GM18511 (cell line): ENCODE measurements at regions not wholly inside any gene's neighbourhood (a gene's known extent, or its start where the extent isn't known, plus 50 kb on each side); places are given as distances from the start of the nearest gene placed in this dataset.

ENCODE experiments used
- ATAC-seq: cut with Tn5 transposase; IDR thresholded peaks from one replicate; pipeline ENCODE4 v1.9.1; 2021; ENCODE audit warnings: mild to moderate bottlenecking, moderate library complexity; ENCODE audit not compliant: unreplicated experiment

DNA sequence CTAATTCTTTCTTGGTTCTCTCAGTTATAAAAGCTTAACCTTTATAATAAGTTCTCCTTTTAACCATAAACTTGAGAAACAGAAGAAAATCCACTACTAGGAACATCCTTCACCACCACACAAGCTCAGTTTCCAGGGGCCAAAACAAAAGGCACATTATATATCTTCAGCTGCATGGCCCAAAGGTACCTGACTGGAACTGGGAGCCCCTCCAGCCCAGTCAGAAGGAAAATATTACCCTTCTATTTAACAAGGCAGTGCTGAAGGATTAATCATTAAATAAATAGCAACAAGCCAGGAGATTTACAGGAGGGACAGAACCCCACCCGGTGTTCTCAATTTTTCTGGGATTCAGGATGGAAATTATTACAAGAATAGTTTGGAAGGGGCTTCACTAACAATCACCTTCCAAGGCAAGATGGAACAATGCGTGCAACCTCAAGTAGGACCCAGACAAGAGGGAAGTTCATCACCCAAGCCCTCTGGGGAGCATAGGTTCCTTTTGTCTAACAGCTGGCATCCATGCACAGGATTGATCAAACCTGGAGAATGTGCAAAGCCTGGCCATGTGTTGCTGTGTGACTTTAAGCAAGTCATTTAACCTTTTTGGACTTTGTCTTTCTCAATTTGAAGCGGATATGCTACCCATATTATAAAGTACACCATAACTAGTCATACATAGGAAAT is 159.6 kb upstream of the SETBP1 start:
- no peak for ATAC-seq

GRCh38 chr18:44521668-44522022 is 159.0 kb upstream of the SETBP1 start:
- no peak for ATAC-seq

DNA sequence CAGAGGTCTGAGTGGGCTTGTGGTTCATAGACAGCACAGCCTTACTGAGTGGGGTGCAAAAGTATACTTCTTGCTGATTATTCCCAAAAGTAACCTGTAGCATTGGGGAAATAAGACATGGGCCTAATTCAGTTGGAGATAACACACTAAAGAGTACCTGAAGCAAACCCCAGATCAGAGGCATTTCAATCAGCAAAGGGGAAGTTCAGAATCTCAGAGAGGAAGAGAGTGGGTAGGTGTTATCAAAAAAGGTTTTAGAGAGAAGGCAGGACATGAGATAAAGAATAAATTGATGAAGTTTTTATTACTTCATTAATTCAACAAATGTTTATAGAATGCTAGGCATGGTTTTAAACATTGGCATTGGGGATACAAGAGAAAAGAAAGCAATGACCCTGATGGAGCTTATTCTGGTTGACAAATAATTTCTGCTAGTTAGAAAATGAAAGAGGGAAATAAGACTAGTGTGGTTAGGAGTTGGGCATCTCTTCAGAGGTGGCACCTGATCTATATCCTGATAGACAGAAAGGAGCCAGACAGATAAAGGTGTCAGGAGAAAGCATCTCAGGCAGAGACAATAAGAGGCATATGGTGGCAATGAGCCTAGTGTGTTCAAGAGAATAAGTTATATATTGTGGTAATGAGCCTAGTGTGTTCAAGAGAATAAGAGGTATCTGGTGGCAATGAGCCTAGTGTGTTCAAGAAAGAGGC is 153.8 kb upstream of the SETBP1 start:
- ATAC-seq = peak; percentile 56

DNA sequence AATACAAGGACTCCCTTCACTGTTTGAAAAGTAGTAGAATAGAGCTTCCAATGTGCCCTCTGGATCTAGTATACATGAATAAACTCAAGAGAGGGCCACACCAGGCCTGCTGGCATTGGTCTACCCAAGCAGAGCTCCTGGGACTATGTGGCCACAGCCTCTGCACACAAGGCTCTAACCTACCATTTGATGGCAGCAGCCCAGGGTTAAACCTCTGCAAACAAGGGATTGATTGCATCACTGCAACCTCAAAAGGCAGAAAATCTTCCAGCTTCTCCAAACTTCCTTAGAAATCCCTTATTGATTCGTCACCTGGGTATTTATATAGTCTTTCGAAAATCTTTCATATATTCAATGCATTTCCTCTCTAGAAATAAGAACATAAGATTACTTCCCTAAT is 147.6 kb upstream of the SETBP1 start:
- ATAC-seq = no peak

DNA sequence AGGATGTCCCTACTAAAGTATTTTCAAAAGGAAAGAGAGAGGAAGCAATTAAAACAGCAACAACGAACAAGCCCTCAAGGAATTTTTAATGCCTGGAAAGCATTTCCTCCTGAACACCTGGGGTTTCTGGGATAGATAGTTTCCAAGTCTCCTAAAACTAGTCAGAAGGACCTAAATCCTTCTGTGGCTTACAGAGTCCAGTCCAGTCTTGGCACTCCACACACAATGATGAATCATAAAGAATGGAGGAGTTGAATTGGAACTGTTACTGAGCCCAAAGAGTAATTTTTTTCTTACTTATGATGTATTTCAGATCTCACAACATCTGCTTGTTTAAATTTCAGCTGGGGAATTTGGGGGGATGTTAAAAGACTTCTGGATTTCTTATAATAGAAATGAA is 144.6 kb upstream of the SETBP1 start:
- no peak for ATAC-seq

GRCh38 chr18:44536619-44537018 is 144.1 kb upstream of the SETBP1 start:
- no peak for ATAC-seq

- no peak for ATAC-seq
Observed at GRCh38 chr18:44537526-44537925, 143.2 kb upstream of the SETBP1 start.

GRCh38 chr18:44539926-44540325 is 140.8 kb upstream of the SETBP1 start:
- ATAC-seq = no peak

GRCh38 chr18:44541159-44541558 is 139.5 kb upstream of the SETBP1 start:
- ATAC-seq = no peak

DNA sequence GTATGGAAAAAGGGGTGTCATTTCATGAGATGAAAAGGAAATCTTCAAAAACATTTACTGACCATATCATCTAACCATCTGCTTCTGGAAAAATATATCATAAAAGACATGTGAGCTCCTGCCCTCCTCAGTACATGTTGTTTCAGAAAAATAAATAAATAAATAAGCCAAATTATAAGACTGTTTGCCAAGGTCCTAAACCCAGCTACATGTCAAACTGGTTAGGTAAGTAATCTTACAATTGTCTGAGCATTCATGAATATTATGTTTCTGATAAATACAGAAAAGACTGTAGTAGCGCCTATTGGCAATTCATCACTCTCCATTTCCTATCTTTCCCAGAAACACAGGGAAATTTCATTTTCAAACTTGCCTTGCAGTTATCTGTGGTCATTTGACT is 138.9 kb upstream of the SETBP1 start:
- no peak for ATAC-seq

DNA sequence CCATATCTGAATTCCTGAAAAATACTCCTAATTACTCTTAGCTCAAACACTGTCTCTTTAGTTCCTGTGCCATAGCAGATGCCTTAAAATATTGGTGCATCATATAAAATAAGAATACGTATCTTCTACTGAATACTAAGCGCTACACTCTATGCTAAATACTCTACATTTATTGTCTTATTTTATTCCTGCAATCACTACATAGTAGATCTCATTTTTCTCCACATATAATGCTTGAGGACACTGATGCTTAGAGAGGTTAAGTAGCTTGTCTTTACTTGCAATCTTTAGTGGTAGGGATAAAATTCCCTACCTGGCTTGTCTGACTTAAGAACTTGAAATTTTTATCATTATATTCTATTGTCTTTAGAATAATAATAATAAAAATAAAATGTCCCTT is 137.3 kb upstream of the SETBP1 start:
- ATAC-seq = no peak

GRCh38 chr18:44545359-44545985 is 135.2 kb upstream of the SETBP1 start:
- no peak for ATAC-seq

DNA sequence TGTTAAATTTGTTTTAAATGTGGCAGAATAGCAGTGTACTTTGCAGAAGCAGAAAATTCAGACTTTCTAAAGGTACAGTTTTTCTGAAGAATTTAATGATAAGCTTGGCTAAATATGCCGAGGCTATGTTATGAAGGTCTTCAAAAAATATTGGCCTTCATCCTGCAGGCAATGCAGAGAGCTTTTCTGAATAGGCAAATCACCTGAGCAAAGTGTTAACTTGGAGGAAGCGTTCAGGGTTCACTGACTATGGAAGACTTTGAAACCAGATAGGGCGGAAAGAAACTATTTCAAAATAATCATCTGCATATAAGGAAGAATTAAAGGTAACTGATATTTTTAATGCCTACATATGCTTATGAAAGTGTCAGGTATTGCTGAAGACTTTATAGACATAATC is 133.7 kb upstream of the SETBP1 start:
- ATAC-seq = no peak

GRCh38 chr18:44548291-44549221 is 132.1 kb upstream of the SETBP1 start:
- ATAC-seq = no peak

DNA sequence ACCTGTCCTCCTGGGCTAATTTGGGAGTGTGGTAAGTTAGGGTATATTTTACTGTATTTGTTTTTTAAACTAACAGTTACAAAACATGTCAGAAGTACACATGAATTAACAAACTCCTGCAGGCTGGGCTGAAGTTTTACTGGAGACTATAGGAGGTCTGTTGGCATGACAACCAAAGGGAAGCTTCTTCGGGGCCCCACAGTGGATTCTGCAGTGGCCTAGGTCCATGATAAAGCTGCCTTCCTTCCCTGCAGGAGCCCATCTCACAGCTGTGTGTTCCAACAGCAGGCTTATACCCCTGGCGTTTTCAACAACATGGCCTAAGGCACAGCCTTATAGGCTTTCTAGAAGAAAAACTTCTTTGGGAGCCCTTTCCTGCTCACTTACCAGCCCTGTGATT is 128.0 kb upstream of the SETBP1 start:
- no peak for ATAC-seq

GRCh38 chr18:44556296-44556695 is 124.4 kb upstream of the SETBP1 start:
- no peak for ATAC-seq

DNA sequence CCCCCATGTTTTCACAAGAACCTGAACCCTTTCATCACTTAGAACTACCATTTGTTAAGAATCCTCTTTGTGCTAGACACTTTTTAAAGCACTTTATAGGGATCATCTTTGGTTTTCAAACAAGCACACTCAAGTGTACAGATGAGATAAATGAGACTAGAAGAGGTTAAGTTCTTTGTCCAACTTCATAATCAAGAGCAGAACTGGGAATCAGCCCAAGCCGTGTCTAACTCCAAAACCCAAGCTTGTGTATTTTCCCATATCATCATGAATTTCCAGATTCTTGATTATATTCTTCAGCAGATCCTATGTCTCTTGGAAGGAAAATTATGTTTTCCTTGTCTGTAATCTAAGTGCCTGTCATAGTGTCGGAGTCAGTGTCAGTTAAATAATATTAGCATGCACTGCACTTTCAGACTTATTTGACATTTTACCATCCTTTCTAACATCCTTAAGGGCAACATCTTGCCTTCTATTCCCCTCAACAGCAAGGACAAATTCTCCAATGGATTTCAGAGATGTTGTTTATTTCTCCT is 123.0 kb upstream of the SETBP1 start:
- no peak for ATAC-seq

DNA sequence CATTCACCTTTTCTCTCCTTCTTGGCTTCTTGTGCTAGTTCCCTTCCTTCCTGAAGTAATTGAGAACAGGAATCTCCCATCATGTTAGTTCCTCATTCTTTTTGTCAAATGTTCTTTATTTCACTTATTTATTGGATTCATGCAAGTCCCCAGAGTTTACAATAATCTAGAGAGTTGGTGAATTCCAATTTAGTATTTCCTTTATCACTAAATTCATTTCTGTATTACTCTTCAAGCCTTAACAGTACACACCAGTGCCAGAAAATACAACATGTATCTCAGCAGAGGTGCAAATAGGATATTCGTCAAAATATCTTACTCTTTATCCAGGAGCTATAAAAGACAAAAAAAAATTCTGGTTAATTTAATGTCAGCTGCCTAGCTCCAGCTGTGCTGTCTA is 121.9 kb upstream of the SETBP1 start:
- no peak for ATAC-seq

- no peak for ATAC-seq
Observed at GRCh38 chr18:44562986-44563385, 117.7 kb upstream of the SETBP1 start.

- no peak for ATAC-seq
Observed at GRCh38 chr18:44564922-44565321, 115.8 kb upstream of the SETBP1 start.

DNA sequence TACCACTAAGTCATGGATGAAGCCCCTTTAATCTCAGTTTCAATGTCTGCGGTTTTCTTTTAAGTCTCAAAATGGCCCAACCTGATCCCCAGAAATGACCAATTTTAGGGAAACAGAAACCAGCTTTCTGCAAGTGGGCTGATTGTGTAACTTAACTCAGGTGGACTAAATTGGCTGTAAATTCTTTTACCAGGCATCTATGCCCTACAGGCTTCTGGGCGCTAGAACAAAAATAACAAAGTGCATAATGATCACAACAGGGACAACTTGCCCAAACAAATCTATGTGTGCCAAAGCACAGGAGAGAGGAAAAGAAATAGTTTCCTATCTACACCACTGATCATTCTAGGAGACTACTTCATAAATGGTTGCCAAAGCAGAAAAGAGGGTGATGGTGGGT is 112.3 kb upstream of the SETBP1 start:
- no peak for ATAC-seq
